Right lobe of liver (tissue), 4 donors: ENCODE measurements at regions not wholly inside any gene's neighbourhood (a gene's known extent, or its start where the extent isn't known, plus 50 kb on each side); places are given as distances from the start of the nearest gene placed in this dataset.

Experiments
- CTCF ChIP-seq, 4 donors: fragments of 200-600 bp in 3 of 4; fragments of 450-650 bp in 1 of 4; IDR thresholded peaks; one replicate each; pipeline versions ENCODE4 v1.5.1 to v1.8.0; 2016 to 2022; ENCODE audit warnings: antibody characterized with exemption in 4 of 4, mild to moderate bottlenecking in 2 of 4
- POLR2A ChIP-seq: fragments of 450-650 bp; IDR thresholded peaks from one replicate; pipeline ENCODE4 v1.6.1; 2017; ENCODE audit warnings: antibody characterized with exemption, mild to moderate bottlenecking
- donor health status: DM: no; HTN: no; CAD: no.
- donor health status: DM: no; HTN: no; CAD: no.
- donor health status: DM: no; HTN: yes; CAD: no.

DNA sequence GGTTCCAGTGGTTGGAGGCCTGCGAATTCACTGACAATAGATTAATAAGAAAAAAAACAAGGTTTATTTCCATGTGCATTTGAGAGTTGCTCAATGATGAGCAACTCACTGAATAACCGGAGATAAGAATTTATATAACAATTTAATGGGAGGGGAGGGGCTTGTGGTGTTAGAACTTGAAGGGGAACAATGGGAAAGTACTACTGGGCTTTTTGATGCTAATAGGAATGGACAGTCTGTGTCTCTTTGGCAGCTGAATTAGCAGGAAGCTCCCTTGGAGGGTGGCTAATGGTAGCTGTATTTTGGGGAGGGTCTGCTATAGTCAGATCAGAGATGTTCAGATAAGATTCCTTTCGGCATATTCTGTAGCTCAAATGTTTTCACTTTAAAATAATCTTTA lies 62.4 kb upstream of the GMDS start:
- TF ChIP-seq CTCF (IDR thresholded peaks at IDR 0.05) (no peak), POLR2A (no peak)
